ENCODE measurements at regions not wholly inside any gene's neighbourhood (a gene's known extent, or its start where the extent isn't known, plus 50 kb on each side); places are given as distances from the start of the nearest gene placed in this dataset.

DNA sequence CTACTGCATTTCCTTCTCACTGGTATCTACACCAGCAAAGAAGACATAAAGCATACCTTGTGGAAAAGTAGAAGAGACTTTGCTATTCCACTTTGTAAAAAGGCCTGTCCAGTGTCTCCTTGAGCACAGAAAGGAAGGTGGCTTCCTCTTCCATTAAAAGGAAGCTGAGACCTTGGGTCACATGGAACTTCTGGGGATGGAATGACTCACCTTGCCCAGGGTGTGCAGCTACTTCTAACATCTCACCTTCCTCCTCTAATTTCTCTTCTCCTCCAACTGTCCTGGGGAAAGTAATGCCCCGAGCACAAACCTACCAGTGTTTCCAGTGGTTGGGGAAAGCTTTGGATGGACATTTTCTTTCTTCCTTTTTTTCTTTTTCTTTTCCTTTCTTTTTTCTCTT, 848.8 kb upstream of the MAP3K7 start:
- no peaks in the 10 kb centered on the region for H3K27me3 ChIP-seq (ENCODE audit: insufficient read depth, low read length)
- H2BK20ac ChIP-seq (ENCODE audit: low read depth, low read length, poor library complexity, severe bottlenecking), result no peak overlapping the region
- H2AFZ ChIP-seq (ENCODE audit: low read length), result no peak overlapping the region
- no peaks in the 10 kb centered on the region for H3K79me1 ChIP-seq (ENCODE audit: insufficient read depth, low read depth, low read length, poor library complexity, severe bottlenecking)
- peaks cover 5% of the 10 kb centered on the region; the same call in 1 of the 2 replicates for H3K27me3 Mint-ChIP-seq (ENCODE audit: low read depth)
- H3K4me1 Mint-ChIP-seq, result peaks cover 13 to 14% of the 10 kb centered on the region in 2 experiments
- H2BK120ac ChIP-seq (ENCODE audit: low read depth, low read length, poor library complexity, severe bottlenecking), result no peak overlapping the region
- no peak overlapping the region for H3K27ac Mint-ChIP-seq
- H3K56ac ChIP-seq (ENCODE audit: insufficient read length, low read depth, low read length), result no peak overlapping the region
- no peak overlapping the region for H3K4ac ChIP-seq (ENCODE audit: low read depth, low read length)
- no peak overlapping the region for H3K18ac ChIP-seq (ENCODE audit: insufficient read length, low read depth, low read length)
- no peak overlapping the region for H3K9ac ChIP-seq (ENCODE audit: extremely low read depth, insufficient read length, low read length)
- no peaks in the 10 kb centered on the region for H3K9me3 ChIP-seq (ENCODE audit: control insufficient read depth, low read depth, low read length)
- H3K4me1 ChIP-seq (ENCODE audit: insufficient read depth, low read length), result no peaks in the 10 kb centered on the region
- no peaks in the 10 kb centered on the region for H3K36me3 Mint-ChIP-seq (ENCODE audit: insufficient read depth in 1 of 3, low read depth in 3 of 3)
- H4K20me1 ChIP-seq (ENCODE audit: control insufficient read depth, insufficient read depth, insufficient read length), result no peaks in the 10 kb centered on the region
- H3K14ac ChIP-seq (ENCODE audit: insufficient read depth, low read length), result no peak overlapping the region
- no peak overlapping the region for H2BK5ac ChIP-seq (ENCODE audit: insufficient read length, low read length)
- H3K27ac ChIP-seq (ENCODE audit: insufficient read length, low read depth, low read length), result no peak overlapping the region
- no peak overlapping the region for H4K5ac ChIP-seq (ENCODE audit: insufficient read length, low read depth, low read length)
- no peak overlapping the region for H4K91ac ChIP-seq (ENCODE audit: insufficient read length, low read depth, low read length)
- DNase-seq, result no peak
- H3K4me3 Mint-ChIP-seq, result no peak overlapping the region
- H2BK12ac ChIP-seq (ENCODE audit: insufficient read length, low read depth, low read length), result no peak overlapping the region
- TF ChIP-seq CTCF (conservative IDR thresholded peaks at IDR 0.05), result no peak
- no peak overlapping the region for H3K4me2 ChIP-seq (ENCODE audit: insufficient read depth, insufficient read length, low read length)
- no peak overlapping the region for H2BK15ac ChIP-seq (ENCODE audit: low read depth, low read length)
- H3K23ac ChIP-seq (ENCODE audit: insufficient read length, low read depth, low read length), result no peak overlapping the region
- no CpG with 5 or more reads among the region's 1 CpG for WGBS (ENCODE audit: extremely low coverage, insufficient read length, low lambda C conversion rate)
- no peak overlapping the region for H2AK5ac ChIP-seq (ENCODE audit: insufficient read length, low read length)
- H3K79me2 ChIP-seq (ENCODE audit: insufficient read depth, low read length), result no peaks in the 10 kb centered on the region
- no peak overlapping the region for H4K8ac ChIP-seq (replicated peaks; ENCODE audit: insufficient read length, low read depth, low read length)
- H3K23me2 ChIP-seq (ENCODE audit: insufficient read length, low read depth, low read length, poor library complexity, severe bottlenecking), result no peaks in the 10 kb centered on the region
- H3T11ph ChIP-seq (ENCODE audit: low read length), result no peak overlapping the region
- no peaks in the 10 kb centered on the region for H3K9me3 Mint-ChIP-seq

All from H9 (cell line).